Neural progenitor cell (in vitro differentiated cells): ENCODE measurements at regions not wholly inside any gene's neighbourhood (a gene's known extent, or its start where the extent isn't known, plus 50 kb on each side); places are given as distances from the start of the nearest gene placed in this dataset.

ENCODE experiments used
- DNase-seq: peaks from one replicate; pipeline ENCODE4 v3.0.0-alpha.2; 2016; ENCODE audit warnings: low spot score
- H2AFZ ChIP-seq: fragments of 200-600 bp; sonication (generic); replicated peaks from 2 replicates; pipeline ENCODE4 v1.6.1; 2016; ENCODE audit warnings: antibody characterized with exemption
- H3F3A ChIP-seq: fragments of 200-600 bp; sonication (generic); 2 replicates; pipeline ENCODE4 v1.6.1; 2016; ENCODE audit warnings: antibody characterized with exemption, low read depth
- H3K27ac ChIP-seq: fragments of 200-600 bp; sonication (generic); 2 replicates; pipeline ENCODE4 v1.5.1; 2016; ENCODE audit warnings: mild to moderate bottlenecking
- H3K27me3 ChIP-seq: fragments of 200-600 bp; sonication (generic); 2 replicates; pipeline ENCODE4 v1.6.1; 2016; ENCODE audit warnings: mild to moderate bottlenecking, moderate library complexity
- H3K36me3 ChIP-seq: fragments of 200-600 bp; sonication (generic); 2 replicates; pipeline ENCODE4 v1.5.1; 2016
- H3K4me1 ChIP-seq: fragments of 200-600 bp; sonication (generic); 2 replicates; pipeline ENCODE4 v1.6.1; 2016; ENCODE audit warnings: mixed run types
- H3K4me2 ChIP-seq: fragments of 200-600 bp; sonication (generic); 2 replicates; pipeline ENCODE4 v1.6.1; 2016
- H3K4me3 ChIP-seq: fragments of 200-600 bp; sonication (generic); 2 replicates; pipeline ENCODE4 v1.5.1; 2016
- H3K79me2 ChIP-seq: fragments of 200-600 bp; sonication (generic); 2 replicates; pipeline ENCODE4 v1.6.1; 2016; ENCODE audit warnings: low read depth
- H3K9ac ChIP-seq: fragments of 200-600 bp; sonication (generic); 2 replicates; pipeline ENCODE4 v1.6.1; 2016
- H3K9me3 ChIP-seq: fragments of 200-600 bp; sonication (generic); 2 replicates; pipeline ENCODE4 v1.5.1; 2016; ENCODE audit warnings: low read depth
- H4K20me1 ChIP-seq: fragments of 200-600 bp; sonication (generic); 2 replicates; pipeline ENCODE4 v1.6.1; 2016; ENCODE audit warnings: low read depth
- H3K27ac Mint-ChIP-seq: 3 replicates; pipeline ENCODE4 v1.8.0; 2021; ENCODE audit warnings: mixed read lengths
- H3K27me3 Mint-ChIP-seq: 2 replicates; pipeline ENCODE4 v1.8.0; 2022; ENCODE audit warnings: low read depth, mild to moderate bottlenecking, inconsistent platforms, moderate library complexity, mixed read lengths; ENCODE audit not compliant: insufficient read depth
- H3K36me3 Mint-ChIP-seq: 3 replicates; pipeline ENCODE4 v1.8.0; 2021; ENCODE audit warnings: mixed read lengths
- H3K4me1 Mint-ChIP-seq: 3 replicates; pipeline ENCODE4 v1.8.0; 2021; ENCODE audit warnings: mixed read lengths
- H3K4me3 Mint-ChIP-seq: 3 replicates; pipeline ENCODE4 v1.8.0; 2021; ENCODE audit warnings: mild to moderate bottlenecking, moderate library complexity, mixed read lengths
- H3K9me3 Mint-ChIP-seq: 3 replicates; pipeline ENCODE4 v1.8.0; 2020; ENCODE audit warnings: mixed read lengths
- CTCF ChIP-seq: fragments of 200-600 bp; sonication (generic); IDR thresholded peaks from 2 replicates; pipeline ENCODE4 v1.5.1; 2017; ENCODE audit warnings: antibody characterized with exemption, mild to moderate bottlenecking
- EZH2 ChIP-seq: fragments of 200-600 bp; sonication (generic); IDR thresholded peaks from 2 replicates; pipeline ENCODE4 v1.6.1; 2017; ENCODE audit warnings: antibody characterized with exemption, mild to moderate bottlenecking, moderate library complexity
- EZH2phosphoT487 ChIP-seq: fragments of 200-600 bp; sonication (generic); IDR thresholded peaks from 2 replicates; pipeline ENCODE4 v1.6.1; 2017; ENCODE audit warnings: antibody characterized with exemption

- Histone ChIP-seq H3K9me3 (no peaks in the 10 kb centered on the region), H3K4me1 (no peaks in the 10 kb centered on the region), H4K20me1 (no peaks in the 10 kb centered on the region), H2AFZ (no peak overlapping the region), H3K79me2 (no peaks in the 10 kb centered on the region), H3K4me3 (no peak overlapping the region), H3K9ac (no peak overlapping the region), H3K27me3 (no peaks in the 10 kb centered on the region), H3K27ac (no peak overlapping the region), H3F3A (no peaks in the 10 kb centered on the region), H3K4me2 (no peak overlapping the region), H3K36me3 (no peaks in the 10 kb centered on the region)
- Mint-ChIP-seq H3K4me3 (no peak overlapping the region), H3K27me3 (peaks cover 5% of the 10 kb centered on the region), H3K4me1 (no peaks in the 10 kb centered on the region), H3K36me3 (no peaks in the 10 kb centered on the region), H3K9me3 (no peaks in the 10 kb centered on the region), H3K27ac (no peak overlapping the region)
- no peak for TF ChIP-seq EZH2
- no peak for TF ChIP-seq EZH2phosphoT487
- TF ChIP-seq CTCF: no peak
- DNase-seq: no peak
Observed at GRCh38 chr21:35361988-35362387, 312.9 kb upstream of the RUNX1 start.

GRCh38 chr21:35360870-35361570 is 311.9 kb upstream of the RUNX1 start:
- Histone ChIP-seq H3F3A (no peaks in the 10 kb centered on the region), H3K79me2 (no peaks in the 10 kb centered on the region), H3K36me3 (no peaks in the 10 kb centered on the region), H3K4me3 (no peak overlapping the region), H3K9me3 (no peaks in the 10 kb centered on the region), H3K4me2 (no peak overlapping the region), H4K20me1 (no peaks in the 10 kb centered on the region), H3K27ac (no peak overlapping the region), H3K4me1 (no peaks in the 10 kb centered on the region), H2AFZ (no peak overlapping the region), H3K9ac (no peak overlapping the region), H3K27me3 (no peaks in the 10 kb centered on the region)
- DNase-seq: no peak
- Mint-ChIP-seq H3K4me3 (no peak overlapping the region), H3K27ac (no peak overlapping the region), H3K4me1 (no peaks in the 10 kb centered on the region), H3K27me3 (peaks cover 5% of the 10 kb centered on the region), H3K36me3 (no peaks in the 10 kb centered on the region), H3K9me3 (no peaks in the 10 kb centered on the region)
- TF ChIP-seq CTCF: no peak
- TF ChIP-seq EZH2phosphoT487: no peak

GRCh38 chr21:35359076-35359475 is 310.0 kb upstream of the RUNX1 start:
- Mint-ChIP-seq H3K27ac (no peak overlapping the region), H3K9me3 (no peaks in the 10 kb centered on the region), H3K36me3 (no peaks in the 10 kb centered on the region), H3K27me3 (peaks cover 2% of the 10 kb centered on the region), H3K4me3 (no peak overlapping the region), H3K4me1 (no peaks in the 10 kb centered on the region)
- H3K4me3 ChIP-seq: no peak overlapping the region
- no peaks in the 10 kb centered on the region for H3K4me1 ChIP-seq
- no peaks in the 10 kb centered on the region for H3K27me3 ChIP-seq
- no peaks in the 10 kb centered on the region for H3F3A ChIP-seq
- no peak overlapping the region for H2AFZ ChIP-seq
- no peak overlapping the region for H3K4me2 ChIP-seq
- H3K79me2 ChIP-seq: no peaks in the 10 kb centered on the region
- H3K9ac ChIP-seq: no peak overlapping the region
- no peaks in the 10 kb centered on the region for H3K9me3 ChIP-seq
- H3K27ac ChIP-seq: no peak overlapping the region
- no peaks in the 10 kb centered on the region for H3K36me3 ChIP-seq
- TF ChIP-seq EZH2: no peak
- TF ChIP-seq EZH2phosphoT487: no peak
- no peak for TF ChIP-seq CTCF
- H4K20me1 ChIP-seq: no peaks in the 10 kb centered on the region
- no peak for DNase-seq
